ENCODE measurements at regions not wholly inside any gene's neighbourhood (a gene's known extent, or its start where the extent isn't known, plus 50 kb on each side); places are given as distances from the start of the nearest gene placed in this dataset.

DNA sequence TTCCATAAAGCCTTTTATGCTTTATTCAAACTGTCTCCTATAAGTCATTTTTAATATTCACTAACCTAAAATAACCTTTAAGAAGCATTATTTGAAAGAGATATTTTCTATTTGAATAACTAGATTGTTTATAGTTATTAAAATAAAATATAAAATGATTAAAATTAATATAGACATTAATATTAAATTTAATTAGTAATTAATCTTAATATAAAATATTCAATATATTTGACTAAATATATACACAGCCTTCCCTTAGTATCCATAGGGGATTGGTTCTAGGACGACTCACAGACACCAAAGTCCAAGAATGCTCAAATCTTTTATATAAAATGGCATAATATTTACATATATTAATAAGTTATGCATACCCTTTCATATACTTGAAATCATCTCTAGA lies 1014.1 kb downstream of the TBL1XR1 start:
- no peak for TF ChIP-seq ZNF24 (IDR thresholded peaks at IDR 0.05)
- no peak for TF ChIP-seq SIN3B (IDR thresholded peaks at IDR 0.05; ENCODE audit: low read length)
- TF ChIP-seq ATAD3A (CRISPR knock-in tag; IDR thresholded peaks at IDR 0.05), result no peak
- TF ChIP-seq HNRNPUL1 (IDR thresholded peaks at IDR 0.05; ENCODE audit: low read depth, low read length), result no peak
- no peak for TF ChIP-seq KLF13 (CRISPR knock-in tag; IDR thresholded peaks at IDR 0.05)
- TF ChIP-seq ZBTB33 (CRISPR knock-in tag; IDR thresholded peaks at IDR 0.05), result no peak
- TF ChIP-seq, protein P1, sequence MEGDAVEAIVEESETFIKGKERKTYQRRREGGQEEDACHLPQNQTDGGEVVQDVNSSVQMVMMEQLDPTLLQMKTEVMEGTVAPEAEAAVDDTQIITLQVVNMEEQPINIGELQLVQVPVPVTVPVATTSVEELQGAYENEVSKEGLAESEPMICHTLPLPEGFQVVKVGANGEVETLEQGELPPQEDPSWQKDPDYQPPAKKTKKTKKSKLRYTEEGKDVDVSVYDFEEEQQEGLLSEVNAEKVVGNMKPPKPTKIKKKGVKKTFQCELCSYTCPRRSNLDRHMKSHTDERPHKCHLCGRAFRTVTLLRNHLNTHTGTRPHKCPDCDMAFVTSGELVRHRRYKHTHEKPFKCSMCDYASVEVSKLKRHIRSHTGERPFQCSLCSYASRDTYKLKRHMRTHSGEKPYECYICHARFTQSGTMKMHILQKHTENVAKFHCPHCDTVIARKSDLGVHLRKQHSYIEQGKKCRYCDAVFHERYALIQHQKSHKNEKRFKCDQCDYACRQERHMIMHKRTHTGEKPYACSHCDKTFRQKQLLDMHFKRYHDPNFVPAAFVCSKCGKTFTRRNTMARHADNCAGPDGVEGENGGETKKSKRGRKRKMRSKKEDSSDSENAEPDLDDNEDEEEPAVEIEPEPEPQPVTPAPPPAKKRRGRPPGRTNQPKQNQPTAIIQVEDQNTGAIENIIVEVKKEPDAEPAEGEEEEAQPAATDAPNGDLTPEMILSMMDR (CRISPR knock-in tag; IDR thresholded peaks at IDR 0.05), result no peak
- TF ChIP-seq FOXK1 (CRISPR knock-in tag; IDR thresholded peaks at IDR 0.05; ENCODE audit: borderline replicate concordance, low read depth), result no peak
- no peak for TF ChIP-seq ZSCAN12 (CRISPR knock-in tag; IDR thresholded peaks at IDR 0.05)
- TF ChIP-seq SIX1 (CRISPR knock-in tag; IDR thresholded peaks at IDR 0.05; ENCODE audit: borderline replicate concordance), result no peak
